HEK293 (cell line): ENCODE measurements at regions not wholly inside any gene's neighbourhood (a gene's known extent, or its start where the extent isn't known, plus 50 kb on each side); places are given as distances from the start of the nearest gene placed in this dataset.
A peak's percentile ranks its signal among the peaks of the same experiment; 100 is the strongest.

Experiments
- CTCF ChIA-PET: fragments of 350-600 bp; formaldehyde crosslinking; extraction: SDS; loops from one replicate; lab custom pipeline; 2021; ENCODE audit warnings: antibody characterized with exemption; lab: Yijun Ruan, JAX
- POLR2A ChIA-PET: fragments of 300-600 bp; formaldehyde crosslinking; extraction: SDS; loops from one replicate; lab custom pipeline; 2020; ENCODE audit warnings: antibody characterized with exemption, inconsistent platforms; lab: Yijun Ruan, JAX
- H3K27ac ChIP-seq: fragments of 200-500 bp; sonication (Bioruptor generic); 2 replicates; pipeline ENCODE4 v1.5.1; 2014; ENCODE audit warnings: low read depth, low read length, control low read depth, inconsistent platforms; ENCODE audit errors: extremely low read depth
- H3K36me3 ChIP-seq, 2 experiments: fragments of 200-500 bp in 1 of 2; sonication (Bioruptor generic) in 1 of 2; 1 replicate in 1 of 2; 2 replicates in 1 of 2; pipeline ENCODE4 v1.5.1; 2014 to 2017; ENCODE audit warnings: inconsistent platforms in 2 of 2, low read length in 2 of 2; ENCODE audit not compliant: control insufficient read depth in 2 of 2, insufficient read depth in 1 of 2
- H3K4me1 ChIP-seq: fragments of 200-500 bp; sonication (Bioruptor generic); 2 replicates; pipeline ENCODE4 v1.5.1; 2014; ENCODE audit warnings: mild to moderate bottlenecking, low read length, inconsistent platforms; ENCODE audit not compliant: control insufficient read depth, insufficient read depth
- H3K4me3 ChIP-seq: 2 replicates; pipeline ENCODE4 v1.5.1; 2011; ENCODE audit warnings: low read depth, mild to moderate bottlenecking, control low read depth, low read length, moderate library complexity
- H3K9me3 ChIP-seq: fragments of 200-500 bp; sonication (Bioruptor generic); 2 replicates; pipeline ENCODE4 v1.5.1; 2014; ENCODE audit warnings: low read depth, low read length, inconsistent platforms; ENCODE audit not compliant: control insufficient read depth, insufficient read depth
- ATF2 ChIP-seq: fragments of 450-650 bp; formaldehyde crosslinking; IDR thresholded peaks from 2 replicates; pipeline ENCODE4 v1.5.1; 2016; ENCODE audit warnings: missing biosample characterization, missing genetic modification characterization, low read depth
- YY2 ChIP-seq: fragments of 450-650 bp; formaldehyde crosslinking; IDR thresholded peaks from 2 replicates; pipeline ENCODE4 v1.5.1; 2016; ENCODE audit warnings: missing biosample characterization, missing genetic modification characterization
- ZBTB21 ChIP-seq: fragments of 450-650 bp; formaldehyde crosslinking; IDR thresholded peaks from 2 replicates; pipeline ENCODE4 v1.5.1; 2017; ENCODE audit warnings: missing biosample characterization, missing genetic modification characterization
- ZFP69B ChIP-seq: fragments of 450-650 bp; formaldehyde crosslinking; IDR thresholded peaks from 2 replicates; pipeline ENCODE4 v1.5.1; 2016; ENCODE audit warnings: missing biosample characterization, missing genetic modification characterization
- ZNF10 ChIP-seq: fragments of 450-650 bp; formaldehyde crosslinking; IDR thresholded peaks from 2 replicates; pipeline ENCODE4 v1.5.1; 2017; ENCODE audit warnings: missing biosample characterization, missing genetic modification characterization
- ZNF133 ChIP-seq: fragments of 450-650 bp; formaldehyde crosslinking; IDR thresholded peaks from 2 replicates; pipeline ENCODE4 v1.5.1; 2016; ENCODE audit warnings: missing biosample characterization, missing genetic modification characterization
- ZNF138 ChIP-seq: fragments of 450-650 bp; formaldehyde crosslinking; IDR thresholded peaks from 2 replicates; pipeline ENCODE4 v1.5.1; 2016; ENCODE audit warnings: missing biosample characterization, missing genetic modification characterization, borderline replicate concordance
- ZNF214 ChIP-seq: fragments of 450-650 bp; formaldehyde crosslinking; IDR thresholded peaks from 2 replicates; pipeline ENCODE4 v1.5.1; 2017; ENCODE audit warnings: missing biosample characterization, mild to moderate bottlenecking, missing genetic modification characterization, borderline replicate concordance
- ZNF350 ChIP-seq: fragments of 450-650 bp; formaldehyde crosslinking; IDR thresholded peaks from 2 replicates; pipeline ENCODE4 v1.5.0; 2017; ENCODE audit warnings: missing biosample characterization, mild to moderate bottlenecking, missing genetic modification characterization
- ZNF423 ChIP-seq: fragments of 450-650 bp; formaldehyde crosslinking; IDR thresholded peaks from 2 replicates; pipeline ENCODE4 v1.5.1; 2016; ENCODE audit warnings: missing biosample characterization, missing genetic modification characterization
- ZNF510 ChIP-seq: fragments of 450-650 bp; formaldehyde crosslinking; IDR thresholded peaks from 2 replicates; pipeline ENCODE4 v1.5.1; 2018; ENCODE audit warnings: mild to moderate bottlenecking, missing genetic modification characterization, missing biosample characterization; ENCODE audit not compliant: insufficient replicate concordance
- ZNF747 ChIP-seq: fragments of 450-650 bp; formaldehyde crosslinking; IDR thresholded peaks from 2 replicates; pipeline ENCODE4 v1.5.1; 2016; ENCODE audit warnings: missing biosample characterization, missing genetic modification characterization
- ZNF791 ChIP-seq: fragments of 450-650 bp; formaldehyde crosslinking; IDR thresholded peaks from 2 replicates; pipeline ENCODE4 v1.5.1; 2016; ENCODE audit warnings: missing biosample characterization, missing genetic modification characterization
- ZNF843 ChIP-seq: fragments of 450-650 bp; formaldehyde crosslinking; IDR thresholded peaks from 2 replicates; pipeline ENCODE4 v1.5.1; 2016; ENCODE audit warnings: missing biosample characterization, missing genetic modification characterization
- TF ChIP-seq, protein P1 (sequence below): fragments of 450-650 bp; formaldehyde crosslinking; IDR thresholded peaks from 2 replicates; pipeline ENCODE4 v1.5.1; 2016; ENCODE audit warnings: missing biosample characterization, missing genetic modification characterization
- TF ChIP-seq, protein P2 (sequence below): fragments of 450-650 bp; formaldehyde crosslinking; IDR thresholded peaks from 2 replicates; pipeline ENCODE4 v1.5.0; 2017; ENCODE audit warnings: missing biosample characterization, missing genetic modification characterization, borderline replicate concordance
- TF ChIP-seq, protein P3 (sequence below): fragments of 450-650 bp; formaldehyde crosslinking; IDR thresholded peaks from 2 replicates; pipeline ENCODE4 v1.5.1; 2017; ENCODE audit warnings: missing biosample characterization, missing genetic modification characterization

DNA sequence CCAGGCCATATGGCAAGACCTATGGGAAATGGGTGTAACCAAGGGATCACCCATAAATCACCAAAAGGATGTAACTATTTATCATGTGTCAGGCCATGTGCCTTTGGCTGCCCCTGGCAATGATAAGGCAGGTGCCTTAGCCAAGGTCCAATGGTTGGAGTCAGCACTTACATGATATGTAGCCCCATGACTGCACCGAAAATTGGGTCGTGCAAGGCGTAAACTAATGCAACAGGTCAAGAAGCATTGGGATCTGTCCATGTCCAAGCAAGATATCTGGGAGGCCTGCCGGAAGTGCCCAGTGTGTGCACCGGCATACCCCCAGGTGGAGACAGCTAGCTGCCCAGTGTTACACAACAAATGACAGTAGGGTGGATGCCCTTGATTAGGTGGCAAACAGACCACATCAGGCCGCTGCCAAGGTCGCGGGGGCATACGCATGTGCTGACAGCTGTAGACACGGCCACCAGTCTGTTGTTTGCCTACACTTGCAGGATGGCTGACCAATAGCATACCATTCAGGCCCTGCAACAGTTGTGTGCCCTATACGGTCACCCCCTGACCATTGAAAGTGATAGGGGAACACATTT lies 698.2 kb upstream of the AGA start:
- Histone ChIP-seq H3K36me3 (no peaks in the 10 kb centered on the region), H3K4me1 (no peaks in the 10 kb centered on the region), H3K4me3 (no peak overlapping the region), H3K9me3 (no peaks in the 10 kb centered on the region), H3K27ac (no peak overlapping the region)
- TF ChIP-seq, protein P1, sequence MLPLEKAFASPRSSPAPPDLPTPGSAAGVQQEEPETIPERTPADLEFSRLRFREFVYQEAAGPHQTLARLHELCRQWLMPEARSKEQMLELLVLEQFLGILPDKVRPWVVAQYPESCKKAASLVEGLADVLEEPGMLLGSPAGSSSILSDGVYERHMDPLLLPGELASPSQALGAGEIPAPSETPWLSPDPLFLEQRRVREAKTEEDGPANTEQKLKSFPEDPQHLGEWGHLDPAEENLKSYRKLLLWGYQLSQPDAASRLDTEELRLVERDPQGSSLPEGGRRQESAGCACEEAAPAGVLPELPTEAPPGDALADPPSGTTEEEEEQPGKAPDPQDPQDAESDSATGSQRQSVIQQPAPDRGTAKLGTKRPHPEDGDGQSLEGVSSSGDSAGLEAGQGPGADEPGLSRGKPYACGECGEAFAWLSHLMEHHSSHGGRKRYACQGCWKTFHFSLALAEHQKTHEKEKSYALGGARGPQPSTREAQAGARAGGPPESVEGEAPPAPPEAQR (tag by site-specific recombination) = no peak
- TF ChIP-seq ZFP69B (tag by site-specific recombination) (no peak), ZNF133 (tag by site-specific recombination) (no peak)
- TF ChIP-seq, protein P2, sequence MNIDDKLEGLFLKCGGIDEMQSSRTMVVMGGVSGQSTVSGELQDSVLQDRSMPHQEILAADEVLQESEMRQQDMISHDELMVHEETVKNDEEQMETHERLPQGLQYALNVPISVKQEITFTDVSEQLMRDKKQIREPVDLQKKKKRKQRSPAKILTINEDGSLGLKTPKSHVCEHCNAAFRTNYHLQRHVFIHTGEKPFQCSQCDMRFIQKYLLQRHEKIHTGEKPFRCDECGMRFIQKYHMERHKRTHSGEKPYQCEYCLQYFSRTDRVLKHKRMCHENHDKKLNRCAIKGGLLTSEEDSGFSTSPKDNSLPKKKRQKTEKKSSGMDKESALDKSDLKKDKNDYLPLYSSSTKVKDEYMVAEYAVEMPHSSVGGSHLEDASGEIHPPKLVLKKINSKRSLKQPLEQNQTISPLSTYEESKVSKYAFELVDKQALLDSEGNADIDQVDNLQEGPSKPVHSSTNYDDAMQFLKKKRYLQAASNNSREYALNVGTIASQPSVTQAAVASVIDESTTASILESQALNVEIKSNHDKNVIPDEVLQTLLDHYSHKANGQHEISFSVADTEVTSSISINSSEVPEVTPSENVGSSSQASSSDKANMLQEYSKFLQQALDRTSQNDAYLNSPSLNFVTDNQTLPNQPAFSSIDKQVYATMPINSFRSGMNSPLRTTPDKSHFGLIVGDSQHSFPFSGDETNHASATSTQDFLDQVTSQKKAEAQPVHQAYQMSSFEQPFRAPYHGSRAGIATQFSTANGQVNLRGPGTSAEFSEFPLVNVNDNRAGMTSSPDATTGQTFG (tag by site-specific recombination) = no peak
- CTCF ChIA-PET = no interaction called here
- POLR2A ChIA-PET = no interaction called here

- H3K4me1 ChIP-seq = no peaks in the 10 kb centered on the region
- ChIA-PET CTCF (interaction anchor here (0.7 kb wide), 1 partner anchor 185 kb away, joined by 3 read pairs; no protein-coding TSS in a partner anchor), POLR2A (no interaction called here)
- H3K27ac ChIP-seq = no peak overlapping the region
- H3K36me3 ChIP-seq = no peaks in the 10 kb centered on the region
- no peaks in the 10 kb centered on the region for H3K9me3 ChIP-seq
- no peak overlapping the region for H3K4me3 ChIP-seq
- TF ChIP-seq ZNF138 (no peak), ZNF843 (tag by site-specific recombination) (no peak), ZNF423 (tag by site-specific recombination) (no peak), ZNF510 (no peak), ZNF747 (tag by site-specific recombination) (no peak), ATF2 (tag by site-specific recombination) (0 out of 2 replicates have a peak, but pooled peaks have one; percentile 8), YY2 (no peak), ZBTB21 (tag by site-specific recombination) (peak; percentile 24; the same call in 1 of the 2 replicates)
- TF ChIP-seq, all 188 proteins: peak for 2
These were observed 700.5 kb upstream of the AGA start for GRCh38 chr4:178142724-178143123.

GRCh38 chr4:178148106-178148505 lies 705.9 kb upstream of the AGA start:
- Histone ChIP-seq H3K36me3 (no peaks in the 10 kb centered on the region), H3K4me1 (no peaks in the 10 kb centered on the region), H3K4me3 (no peak overlapping the region), H3K9me3 (no peaks in the 10 kb centered on the region), H3K27ac (no peak overlapping the region)
- ChIA-PET POLR2A (no interaction called here), CTCF (interaction anchor here (0.6 kb wide), 1 partner anchor 447 kb away, joined by 3 read pairs; no protein-coding TSS in a partner anchor)
- TF ChIP-seq ZNF10 (tag by site-specific recombination) (no peak), ZNF350 (no peak), ZNF214 (tag by site-specific recombination) (no peak), ZNF791 (tag by site-specific recombination) (no peak)
- TF ChIP-seq, protein P3, sequence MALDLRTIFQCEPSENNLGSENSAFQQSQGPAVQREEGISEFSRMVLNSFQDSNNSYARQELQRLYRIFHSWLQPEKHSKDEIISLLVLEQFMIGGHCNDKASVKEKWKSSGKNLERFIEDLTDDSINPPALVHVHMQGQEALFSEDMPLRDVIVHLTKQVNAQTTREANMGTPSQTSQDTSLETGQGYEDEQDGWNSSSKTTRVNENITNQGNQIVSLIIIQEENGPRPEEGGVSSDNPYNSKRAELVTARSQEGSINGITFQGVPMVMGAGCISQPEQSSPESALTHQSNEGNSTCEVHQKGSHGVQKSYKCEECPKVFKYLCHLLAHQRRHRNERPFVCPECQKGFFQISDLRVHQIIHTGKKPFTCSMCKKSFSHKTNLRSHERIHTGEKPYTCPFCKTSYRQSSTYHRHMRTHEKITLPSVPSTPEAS (tag by site-specific recombination) = no peak
- TF ChIP-seq, all 188 proteins: peak for 0
